ENCODE measurements at regions not wholly inside any gene's neighbourhood (a gene's known extent, or its start where the extent isn't known, plus 50 kb on each side); places are given as distances from the start of the nearest gene placed in this dataset.
"Not testable (repeated sequence)": the region's sequence is repeated elsewhere in the genome, so short reads cannot be mapped to it uniquely, and the experiment has no call there.

DNA sequence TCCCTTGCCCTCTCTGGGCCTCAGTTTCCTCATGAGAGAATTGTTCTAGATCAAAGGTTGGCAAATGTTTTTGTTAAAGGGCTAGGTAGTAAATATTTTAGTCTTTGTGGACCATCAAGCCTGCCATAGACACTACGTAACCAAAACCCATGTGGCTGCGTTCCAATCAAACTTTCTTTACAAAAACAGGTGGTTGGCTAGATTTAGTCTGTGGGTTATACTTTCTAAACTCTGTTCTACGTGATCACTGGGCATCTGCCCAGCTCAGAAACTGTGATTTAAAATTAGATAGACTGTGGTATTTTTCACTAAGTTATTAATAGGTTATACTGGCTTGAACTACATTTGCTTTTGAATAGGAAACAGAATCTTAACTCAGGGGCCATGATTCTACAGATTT lies 149.8 kb upstream of the DCC start:
- no peak for DNase-seq (ENCODE audit: low spot score)

DNA sequence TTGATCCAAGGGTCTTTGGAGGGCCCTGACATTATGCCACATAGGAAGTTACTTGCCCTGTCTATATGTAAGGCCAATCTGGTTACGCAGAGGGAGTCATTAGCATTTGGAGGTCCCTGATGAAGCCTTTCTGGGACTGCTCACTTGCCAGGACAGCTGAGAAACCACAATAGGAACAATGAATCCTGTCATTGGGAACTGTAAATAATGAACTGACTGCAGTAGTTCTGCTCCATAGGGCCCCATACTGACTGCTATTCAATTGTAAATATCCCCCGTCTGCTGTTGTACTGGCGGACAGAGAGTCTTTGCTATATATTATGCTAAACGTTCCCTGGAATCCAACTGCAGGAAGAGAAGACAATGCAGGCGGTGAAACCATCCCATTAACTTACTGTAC lies 149.4 kb upstream of the DCC start:
- no peak for DNase-seq (ENCODE audit: low spot score)

DNA sequence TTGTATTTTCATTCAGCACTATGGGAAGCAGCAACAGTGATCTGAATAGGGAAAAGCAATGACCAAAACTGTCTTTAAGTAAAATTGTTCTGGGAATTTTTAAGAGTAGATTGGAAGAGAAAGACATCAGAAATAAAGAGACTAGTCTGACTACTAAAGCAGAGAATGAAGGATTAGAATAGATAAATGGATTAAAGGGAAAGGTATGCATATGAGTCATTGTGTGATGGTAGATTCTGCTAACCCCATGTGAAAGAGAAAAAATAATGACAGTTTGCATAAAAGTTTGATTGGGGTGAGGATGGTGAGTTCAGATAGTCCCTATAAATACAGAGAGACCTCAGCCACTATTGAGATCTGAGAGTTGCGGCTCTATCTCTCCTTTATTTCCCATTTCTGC lies 139.6 kb upstream of the DCC start:
- no peak for DNase-seq (ENCODE audit: low spot score)

DNA sequence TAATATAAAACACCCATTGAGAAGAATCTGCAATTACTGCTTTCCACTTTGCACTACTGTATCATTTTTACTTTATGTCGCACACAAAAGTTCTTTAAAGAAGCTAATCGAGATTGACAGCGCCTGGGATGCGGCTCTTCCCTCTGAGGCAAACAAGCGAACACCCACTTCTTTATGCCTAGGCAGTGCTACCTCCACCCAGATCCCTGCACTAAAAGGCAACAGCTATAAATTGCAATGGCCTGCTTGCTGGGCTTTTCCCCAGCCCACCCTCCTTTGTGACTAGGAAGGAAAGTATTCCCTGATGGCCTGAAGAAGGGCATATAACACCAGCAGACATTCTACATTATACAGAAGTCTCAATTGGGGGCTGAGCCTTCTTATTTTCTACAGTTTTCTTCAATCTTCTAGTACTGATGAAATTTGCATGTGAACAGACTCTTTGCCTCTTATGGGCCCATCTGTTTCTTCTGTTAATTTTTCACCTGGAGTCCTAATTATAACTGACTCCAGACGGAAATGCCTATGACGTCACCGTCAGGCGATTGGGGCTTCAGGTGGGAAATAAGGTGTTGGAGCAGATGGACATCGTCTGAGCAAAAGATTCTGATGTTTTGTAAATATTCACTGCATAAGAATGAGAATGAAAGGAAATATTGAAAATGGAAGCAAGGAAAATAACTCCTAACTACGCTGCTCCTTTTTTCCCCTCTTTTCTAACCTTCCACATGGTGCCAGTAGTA lies 138.9 kb upstream of the DCC start:
- DNase-seq (ENCODE audit: low spot score): no peak

DNA sequence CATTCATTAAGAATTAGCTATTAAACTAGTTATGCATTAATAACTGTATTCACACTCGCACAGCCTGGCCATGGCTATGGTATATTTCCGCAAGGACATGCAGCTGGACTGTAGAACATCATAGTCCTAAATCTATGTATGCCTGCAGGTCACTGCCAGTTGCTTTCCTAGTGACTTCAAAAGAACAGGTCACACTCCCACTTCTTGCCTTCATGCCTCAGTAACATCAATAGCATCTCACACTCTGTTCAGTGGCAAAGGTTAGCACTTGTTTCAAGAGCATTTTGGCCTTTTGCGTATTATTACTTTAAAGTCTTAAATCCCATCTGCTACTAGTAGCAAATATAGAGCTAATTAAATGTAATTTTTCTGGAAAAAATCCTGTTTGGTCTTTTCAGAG lies 131.4 kb upstream of the DCC start:
- no peak for DNase-seq (ENCODE audit: low spot score)

DNA sequence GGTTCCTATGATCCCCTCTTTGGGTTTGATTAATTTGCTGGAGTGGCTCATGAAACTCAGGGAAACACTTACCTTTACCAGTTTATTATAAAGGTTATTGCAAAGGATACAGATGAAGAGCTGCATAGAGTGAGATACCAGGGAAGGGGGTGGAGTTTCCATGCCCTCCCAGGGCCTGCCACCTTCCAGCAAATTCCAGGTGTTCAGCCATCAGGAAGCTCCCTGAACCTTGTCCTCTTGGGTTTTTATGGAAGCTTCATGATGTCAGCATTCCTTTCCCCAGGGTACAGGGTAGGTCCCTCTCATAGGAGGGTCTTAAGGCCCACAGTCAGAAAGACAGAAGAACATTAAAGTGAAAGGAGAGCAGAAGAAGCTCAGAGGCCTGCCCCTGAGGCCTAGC lies 123.9 kb upstream of the DCC start:
- DNase-seq (ENCODE audit: low spot score): no peak

DNA sequence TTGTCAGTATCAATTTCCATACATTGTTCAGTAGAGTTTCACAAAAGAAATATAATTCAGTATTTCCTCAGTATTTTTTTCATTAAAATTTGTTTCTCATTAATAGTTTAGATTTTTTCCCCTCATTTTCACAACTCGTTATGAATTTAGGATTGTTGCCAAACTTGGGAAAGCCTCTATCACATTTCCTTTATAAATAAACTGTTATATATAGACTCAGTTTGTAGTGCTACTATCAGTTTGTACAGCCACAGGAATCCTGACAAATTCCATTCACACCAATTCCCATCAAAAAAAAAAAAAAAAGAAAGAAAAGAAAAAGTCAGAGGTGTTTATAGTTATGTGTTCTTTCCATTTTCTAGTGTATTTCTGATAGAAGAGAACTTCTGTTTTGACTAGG lies 123.3 kb upstream of the DCC start:
- DNase-seq (ENCODE audit: low spot score): no peak

DNA sequence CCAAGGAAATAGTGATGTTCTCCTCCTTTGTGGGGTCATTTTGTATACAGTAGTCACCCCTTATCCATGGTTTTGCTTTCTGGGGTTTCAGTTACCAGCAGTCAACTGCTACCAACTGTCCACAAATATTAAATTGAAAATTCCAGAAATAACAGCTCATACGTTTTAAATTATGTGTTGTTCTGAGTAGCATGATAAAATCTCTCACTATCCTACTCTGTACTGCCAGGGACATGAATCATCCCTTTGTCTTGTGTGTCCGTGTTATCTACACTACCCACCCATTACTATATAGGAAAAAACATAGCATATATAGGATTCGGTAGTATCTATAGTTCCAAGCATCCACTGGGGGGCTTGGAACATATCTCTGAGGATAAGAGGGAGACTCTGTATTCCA lies 120.9 kb upstream of the DCC start:
- no peak for DNase-seq (ENCODE audit: low spot score)

DNA sequence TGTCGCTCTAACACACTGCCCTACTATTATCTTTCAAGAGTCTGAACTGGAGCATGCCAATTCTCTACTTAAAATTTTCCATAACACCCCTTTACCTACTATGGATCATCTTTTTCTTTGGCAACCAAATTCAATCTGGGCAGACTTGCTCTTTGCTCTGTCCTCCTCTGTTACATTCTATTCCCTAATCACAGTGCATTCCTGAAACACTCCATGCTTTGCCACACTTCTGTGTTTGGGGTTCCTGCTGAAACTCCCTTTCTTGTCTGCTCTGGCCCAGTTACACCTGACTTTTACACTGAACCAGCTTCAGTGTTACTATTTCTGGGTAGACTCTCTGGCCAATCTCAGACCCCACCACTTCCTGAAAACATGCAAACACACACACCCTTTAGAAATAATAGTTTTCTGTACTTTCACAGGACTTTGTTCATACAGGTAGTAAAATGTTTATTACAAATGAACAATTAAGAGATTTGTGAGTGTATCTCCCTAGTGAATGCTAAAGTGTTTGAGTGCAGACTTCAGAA lies 119.9 kb upstream of the DCC start:
- DNase-seq (ENCODE audit: low spot score): no peak

DNA sequence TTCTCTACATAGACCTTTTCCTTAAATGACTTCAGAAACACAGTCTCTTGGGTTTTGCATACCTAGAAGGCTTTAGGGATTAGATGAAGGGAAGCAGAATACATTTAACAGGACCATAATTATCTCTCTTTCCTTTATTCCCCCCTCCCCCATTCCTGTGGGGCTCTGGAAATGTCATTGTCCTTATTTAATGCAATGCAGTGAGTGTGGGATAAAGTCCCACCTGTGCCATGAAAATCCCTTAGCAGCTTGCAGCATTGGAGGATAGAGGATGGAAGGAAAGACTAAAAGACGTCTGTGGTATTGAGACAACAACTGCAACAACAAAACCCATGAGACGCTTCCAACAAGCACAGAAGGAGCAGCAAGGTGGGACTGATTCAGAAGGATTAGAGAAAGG lies 117.8 kb upstream of the DCC start:
- no peak for DNase-seq (ENCODE audit: low spot score)

DNA sequence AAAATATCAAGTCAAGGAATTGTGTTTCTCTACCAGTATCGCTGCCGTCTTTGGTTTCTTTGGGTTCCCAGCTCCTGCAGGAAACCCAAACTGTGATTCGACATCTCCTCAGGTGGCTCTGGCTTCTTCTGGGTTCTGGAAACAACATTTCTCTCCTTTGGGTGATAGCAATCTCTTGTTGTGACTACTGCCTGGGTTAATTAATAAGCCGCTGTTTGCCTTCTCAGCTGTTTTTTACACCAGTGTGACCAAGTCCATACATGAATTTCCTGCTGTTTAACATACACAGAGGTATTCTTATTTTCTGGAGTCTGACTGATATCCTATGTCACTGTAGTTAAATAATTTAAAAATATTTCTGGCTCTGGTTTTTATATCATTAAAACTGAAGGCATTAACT lies 112.5 kb upstream of the DCC start:
- no peak for DNase-seq (ENCODE audit: low spot score)

DNA sequence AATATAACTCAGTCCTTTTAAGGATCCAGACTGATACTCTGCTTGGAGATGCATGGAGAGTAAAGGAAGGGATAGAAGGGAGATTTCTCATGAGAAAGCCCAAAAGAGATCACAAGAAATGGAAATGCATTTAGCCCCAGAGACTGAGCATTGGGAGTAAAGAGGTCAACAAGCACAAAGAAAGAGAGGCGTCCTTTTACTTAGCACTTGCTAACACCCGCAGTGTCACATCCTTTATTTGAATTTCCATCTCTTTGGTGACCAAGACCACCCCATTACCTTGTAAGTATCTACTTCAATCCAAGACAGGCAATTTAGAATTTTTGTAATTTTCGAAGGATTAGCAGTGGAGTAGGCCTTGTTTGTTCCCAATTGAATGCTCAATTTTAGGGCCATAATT lies 111.8 kb upstream of the DCC start:
- DNase-seq (ENCODE audit: low spot score): no peak

DNA sequence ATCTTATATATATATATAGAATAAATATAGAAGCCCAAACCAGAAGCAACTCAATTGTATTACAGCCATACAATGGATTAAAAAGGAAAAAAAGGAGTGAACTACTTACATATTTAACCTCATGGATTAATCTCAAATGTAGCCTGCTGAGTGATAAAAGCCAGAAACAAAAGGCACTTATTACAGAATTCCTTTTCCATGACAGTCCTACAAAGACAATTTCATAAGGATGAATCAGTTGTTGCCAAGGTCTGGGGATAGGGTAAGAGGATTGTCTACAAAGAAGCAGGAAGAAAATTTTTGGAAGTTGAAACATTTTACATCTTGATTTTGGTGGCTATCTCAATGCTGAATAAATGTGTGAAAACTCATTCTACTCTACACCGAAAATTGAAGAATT lies 103.9 kb upstream of the DCC start:
- no peak for DNase-seq (ENCODE audit: low spot score)

DNA sequence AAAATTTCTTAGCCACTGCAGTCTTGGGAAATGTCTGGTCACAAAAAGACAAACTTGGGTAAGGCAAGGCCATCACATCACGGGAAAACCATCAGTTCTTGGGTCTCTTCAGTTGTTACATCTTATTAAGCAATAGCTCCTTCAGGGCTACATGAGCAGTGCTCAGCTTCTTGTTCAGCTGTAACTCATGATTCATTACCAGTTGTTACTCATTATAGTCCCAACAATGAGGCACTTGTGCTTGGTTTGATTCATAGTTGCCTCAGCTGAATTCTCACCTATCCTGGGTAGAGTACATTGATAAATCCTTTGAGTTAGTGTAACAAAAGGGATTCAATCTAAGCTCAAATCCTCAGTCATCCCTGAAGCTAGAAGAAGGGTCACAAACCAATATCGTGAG lies 102.4 kb upstream of the DCC start:
- DNase-seq (ENCODE audit: low spot score): no peak

DNA sequence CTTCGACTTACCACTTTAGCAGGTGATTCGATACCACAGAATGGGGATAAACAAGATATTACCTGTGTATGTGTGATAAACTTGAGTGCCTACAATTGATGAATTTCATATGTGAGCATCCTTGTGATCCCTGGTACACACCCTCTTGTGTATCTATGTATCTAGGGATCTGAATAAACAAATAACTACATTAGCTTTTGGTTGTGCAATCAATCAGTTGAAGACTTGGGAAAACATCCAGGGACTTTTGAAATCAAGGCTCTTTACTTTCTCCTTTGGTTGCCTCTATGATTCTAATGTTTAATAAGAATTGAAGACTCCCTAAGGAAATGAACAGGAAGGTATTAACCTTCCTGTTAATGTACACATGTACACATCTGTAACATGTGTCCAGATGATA lies 97.3 kb upstream of the DCC start:
- no peak for DNase-seq (ENCODE audit: low spot score)

DNA sequence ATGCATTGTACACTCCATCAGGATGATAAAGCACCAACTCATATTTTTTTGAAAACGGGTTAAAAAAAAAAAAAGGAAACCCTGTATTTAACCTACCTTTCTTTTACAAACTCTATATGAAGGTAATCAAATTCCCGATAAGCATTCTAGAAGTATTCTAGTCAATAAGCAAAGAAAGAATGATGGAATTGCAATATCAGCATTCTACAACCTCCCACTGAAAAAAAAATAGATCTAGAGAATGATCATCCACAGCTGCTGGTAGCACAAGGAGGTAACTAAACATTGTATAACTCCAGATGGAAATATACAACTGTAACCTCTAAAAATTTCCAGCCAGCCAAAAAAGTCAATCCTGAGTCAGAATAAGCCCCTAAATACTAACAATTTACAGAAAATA lies 95.3 kb upstream of the DCC start:
- no peak for DNase-seq (ENCODE audit: low spot score)

DNA sequence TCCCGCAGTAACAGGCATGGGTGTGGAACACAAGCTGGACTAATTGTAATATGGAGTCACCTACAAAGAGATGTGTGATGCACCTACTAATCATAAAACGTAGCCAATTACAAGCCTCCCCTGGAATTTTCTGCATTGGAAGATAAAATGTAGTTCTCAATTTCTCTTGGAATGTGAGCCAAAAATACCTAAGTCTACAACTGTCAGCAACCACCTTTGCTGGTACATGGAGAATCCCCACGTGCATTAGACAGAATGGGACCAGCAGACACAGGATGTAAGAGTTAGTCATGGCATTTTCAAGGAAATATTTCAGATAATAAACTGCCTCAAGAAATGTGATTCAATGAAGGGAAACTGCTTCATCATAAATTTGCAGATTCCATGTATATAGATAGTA lies 85.6 kb upstream of the DCC start:
- DNase-seq (ENCODE audit: low spot score): no peak

DNA sequence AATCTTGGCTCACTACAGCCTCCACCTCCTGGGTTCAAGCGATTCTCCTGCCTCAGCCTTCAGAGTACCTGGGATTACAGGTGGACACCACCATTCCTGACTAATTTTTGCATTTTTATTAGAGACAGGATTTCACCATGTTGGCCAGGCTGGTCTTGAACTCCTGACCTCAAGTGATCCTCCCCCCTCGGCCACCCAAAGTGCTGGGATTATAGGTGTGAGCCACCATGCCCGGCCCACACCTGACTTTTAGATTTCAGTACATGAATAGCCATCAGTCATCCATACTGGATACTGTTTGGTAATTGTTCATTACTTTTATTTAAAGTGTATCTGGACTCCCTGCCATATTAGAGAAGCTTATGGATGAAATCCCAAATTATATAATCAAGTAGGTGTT lies 82.6 kb upstream of the DCC start:
- not testable (repeated sequence) for DNase-seq (ENCODE audit: low spot score)

DNA sequence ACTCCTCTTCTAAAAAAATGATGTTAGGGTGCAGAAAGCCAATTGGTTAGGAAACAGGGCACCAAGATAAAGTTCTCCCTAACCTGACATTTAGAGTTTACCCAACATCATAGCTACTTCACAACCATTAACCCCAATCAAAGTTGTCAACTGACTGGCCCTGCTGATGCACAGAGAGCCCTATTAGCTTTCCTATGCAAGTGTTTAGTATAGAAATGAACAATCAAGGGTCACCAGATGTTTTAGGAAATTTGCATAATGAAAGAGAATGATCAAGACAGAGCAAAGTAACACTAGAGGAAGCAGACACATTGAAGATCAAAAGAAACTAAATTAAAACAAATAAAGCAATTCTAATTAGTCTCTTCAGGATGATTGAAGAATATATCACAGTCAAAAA lies 64.2 kb upstream of the DCC start:
- DNase-seq (ENCODE audit: low spot score): no peak

DNA sequence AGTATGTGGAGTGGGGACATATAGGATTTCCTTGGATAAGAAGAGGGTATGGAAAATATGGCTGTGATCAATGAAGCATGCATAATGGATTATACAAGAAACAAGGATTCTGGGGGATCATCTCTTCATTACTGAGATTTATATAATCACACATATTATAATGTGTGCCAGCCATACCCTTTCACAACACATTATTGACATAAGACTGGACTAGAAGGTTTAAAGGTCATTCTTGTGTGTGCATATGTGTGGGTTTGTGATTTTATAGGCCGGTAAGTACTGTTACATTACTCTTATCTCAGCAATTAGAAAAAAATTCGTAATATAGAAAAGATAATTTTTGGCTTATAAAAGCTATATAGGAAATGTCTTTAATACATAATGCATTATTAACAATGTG lies 62.2 kb upstream of the DCC start:
- no peak for DNase-seq (ENCODE audit: low spot score)

DNA sequence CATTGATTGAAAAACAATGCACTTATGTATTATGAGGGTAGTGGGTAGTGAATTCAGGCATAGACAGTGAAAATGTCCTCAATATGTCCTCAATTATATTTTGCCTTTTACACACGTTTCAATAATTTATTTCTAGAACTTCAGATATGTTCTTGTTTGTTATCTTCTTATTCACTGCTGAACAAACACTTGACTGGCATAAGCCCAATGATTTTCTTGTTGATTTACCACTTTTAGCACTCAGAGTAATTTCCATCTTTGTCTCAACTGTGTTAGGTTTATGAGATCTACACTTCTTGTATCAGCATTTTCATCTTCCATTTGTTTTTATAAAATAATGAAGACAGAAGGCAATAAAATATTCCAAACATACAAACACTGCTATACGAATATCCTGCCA lies 61.8 kb upstream of the DCC start:
- no peak for DNase-seq (ENCODE audit: low spot score)

DNA sequence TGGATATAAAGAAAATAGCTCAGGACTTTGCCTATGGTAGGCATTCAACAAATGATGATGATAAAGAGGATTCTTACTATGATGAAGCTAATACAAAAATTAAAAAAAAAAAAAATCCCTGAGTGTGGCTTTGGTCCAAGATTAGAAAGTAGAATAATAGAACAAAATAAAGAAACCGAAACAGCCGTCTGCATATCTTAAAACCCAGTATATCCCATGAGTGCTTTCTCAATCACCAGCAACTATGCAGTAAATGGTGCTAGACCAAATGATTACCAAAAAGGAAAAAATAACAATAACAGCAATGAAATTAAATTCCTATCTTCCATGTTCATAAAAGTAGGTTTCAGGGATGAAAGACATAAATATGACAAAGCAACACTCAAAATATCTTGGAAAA lies 59.3 kb upstream of the DCC start:
- no peak for DNase-seq (ENCODE audit: low spot score)

DNA sequence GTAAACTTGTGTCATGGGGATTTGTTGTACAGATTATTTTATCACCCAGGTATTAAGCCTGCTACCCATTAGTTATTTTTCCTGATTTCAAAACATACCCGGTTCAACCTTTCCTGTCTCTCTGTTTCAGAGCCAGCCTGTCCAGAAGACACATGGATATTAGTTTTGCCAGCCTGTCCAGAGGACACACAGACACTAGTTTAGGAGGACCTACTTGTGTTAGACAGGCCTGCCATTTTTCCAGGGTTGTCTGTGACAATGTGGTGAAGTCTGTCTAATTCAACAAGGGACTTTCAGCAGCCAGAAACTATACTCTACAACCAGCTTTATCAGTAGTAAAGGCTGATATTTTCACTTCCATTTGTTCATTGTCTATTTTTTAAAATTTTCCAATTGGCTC lies 56.1 kb upstream of the DCC start:
- DNase-seq (ENCODE audit: low spot score): no peak

DNA sequence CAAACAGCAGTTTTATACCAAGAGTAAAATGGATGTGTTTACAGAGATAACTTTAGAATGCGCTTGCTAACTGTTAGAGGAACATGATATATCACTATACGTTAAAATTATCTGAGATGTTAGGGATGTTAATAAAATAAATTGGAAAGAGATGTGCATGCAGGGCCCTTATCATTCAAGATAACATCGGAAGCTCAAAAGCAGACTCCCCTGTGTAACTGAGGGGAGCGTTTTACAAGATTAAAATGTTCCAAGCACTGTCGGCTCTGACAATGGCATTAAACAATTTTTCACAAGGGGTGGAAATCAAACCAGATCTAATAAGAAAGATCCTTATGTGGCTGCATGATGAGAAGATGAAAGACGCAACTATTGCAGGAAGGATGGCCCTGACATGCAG lies 53.3 kb upstream of the DCC start:
- no peak for DNase-seq (ENCODE audit: low spot score)

DNA sequence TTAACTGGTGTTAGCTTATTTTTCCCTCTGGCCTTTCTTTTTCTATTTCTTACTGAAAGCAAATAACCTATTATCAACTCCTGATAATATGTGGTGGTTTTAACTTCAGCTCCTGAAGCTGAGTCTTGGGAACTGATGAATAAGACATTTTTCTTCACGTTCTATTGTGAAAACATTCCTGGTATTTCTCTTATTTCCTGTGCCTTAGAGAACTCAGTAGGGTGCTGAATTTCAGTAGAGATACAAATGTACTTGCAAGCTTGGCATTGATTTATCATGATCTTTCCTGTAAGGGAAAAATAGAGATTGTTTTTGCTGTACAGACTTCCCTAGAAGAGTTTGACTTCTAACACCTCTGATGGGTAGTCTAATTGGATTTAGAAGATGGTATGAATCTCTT lies 52.8 kb upstream of the DCC start:
- DNase-seq (ENCODE audit: low spot score): no peak

All from CD4-positive, alpha-beta T cell treated with Interleukin-2 at 100 ng/mL for 4 hours (primary cell).